HepG2 (cell line): ENCODE measurements at regions not wholly inside any gene's neighbourhood (a gene's known extent, or its start where the extent isn't known, plus 50 kb on each side); places are given as distances from the start of the nearest gene placed in this dataset.

Experiments
- ATAC-seq: fragments of 200-7000 bp; cut with Tn5 transposase; 3 replicates; pipeline ENCODE4 v1.9.1; 2020; ENCODE audit warnings: mild to moderate bottlenecking, moderate library complexity
- BruUV-seq: library from RNA; stranded (reverse); fragments of 400-500 nt; replicated peaks from 2 replicates; lab custom pipeline; 2021; lab: Mats Ljungman, UMichigan
- CTCF ChIA-PET: fragments of 300-600 bp; formaldehyde crosslinking; extraction: SDS; loops from one replicate; lab custom pipeline; 2021; ENCODE audit warnings: low total read pairs, inconsistent platforms, low intra/inter-chr PET ratio; lab: Yijun Ruan, JAX
- POLR2A ChIA-PET: fragments of 350-600 bp; sonication (Branson Sonifier 250); formaldehyde crosslinking; loops from one replicate; lab custom pipeline; 2020; ENCODE audit warnings: antibody characterized with exemption, inconsistent platforms; lab: Yijun Ruan, JAX
- DNase-seq: peaks from one replicate; pipeline ENCODE4 v3.0.0-alpha.2; 2015; ENCODE audit warnings: low spot score
- FAIRE-seq: peaks from 3 replicates; lab custom pipeline; 2011; peaks lifted over from hg19 to GRCh38; lab: Jason Lieb, UNC
- H2AFZ ChIP-seq: one replicate; pipeline ENCODE4 v1.6.1; 2011; ENCODE audit warnings: low read length, inconsistent platforms
- H3K27ac ChIP-seq: fragments of 300-600 bp; 3 replicates; pipeline ENCODE4 v1.8.0; 2011; ENCODE audit warnings: mixed run types, mild to moderate bottlenecking, mixed read lengths, low read length, inconsistent platforms; ENCODE audit not compliant: insufficient read depth; ENCODE audit errors: extremely low read length
- H3K27me3 ChIP-seq, 2 experiments: fragments of 200-600 bp in 1 of 2; 2 replicates in 1 of 2; 3 replicates in 1 of 2; pipeline versions ENCODE4 v1.6.0 to v1.8.0; 2011; ENCODE audit warnings: low read length in 2 of 2, mild to moderate bottlenecking in 2 of 2, moderate library complexity in 2 of 2, inconsistent platforms in 1 of 2; ENCODE audit not compliant: insufficient read depth in 2 of 2, control insufficient read depth in 1 of 2
- H3K36me3 ChIP-seq, 2 experiments: fragments of 200-600 bp in 1 of 2; replicated peaks in 1 of 2; 2 replicates in 1 of 2; 3 replicates in 1 of 2; pipeline versions ENCODE4 v1.5.1 to v1.8.0; 2011; ENCODE audit warnings: low read length in 2 of 2, inconsistent platforms in 1 of 2; ENCODE audit not compliant: insufficient read depth in 2 of 2, control insufficient read depth in 1 of 2
- H3K4me1 ChIP-seq: 2 replicates; pipeline ENCODE4 v1.5.1; 2012; ENCODE audit warnings: low read length, inconsistent platforms; ENCODE audit not compliant: insufficient read depth
- H3K4me2 ChIP-seq: 2 replicates; pipeline ENCODE4 v1.6.0; 2011; ENCODE audit warnings: low read depth, low read length, inconsistent platforms
- H3K4me3 ChIP-seq, 3 experiments: fragments of 200-600 bp in 1 of 3; sonication (generic), shearing (Covaris generic) in 1 of 3; replicated peaks in 1 of 3; 2 replicates each; pipeline ENCODE4 v1.5.1; 2011 to 2016; ENCODE audit warnings: low read length in 3 of 3, inconsistent platforms in 2 of 3, low read depth in 2 of 3, mild to moderate bottlenecking in 2 of 3, control low read depth in 1 of 3, mixed read lengths in 1 of 3; ENCODE audit not compliant: insufficient read depth in 1 of 3
- H3K79me2 ChIP-seq: one replicate; pipeline ENCODE4 v1.6.1; 2011; ENCODE audit warnings: low read length, inconsistent platforms; ENCODE audit not compliant: insufficient read depth
- H3K9ac ChIP-seq: 2 replicates; pipeline ENCODE4 v1.6.0; 2011; ENCODE audit warnings: mild to moderate bottlenecking, low read depth, low read length, inconsistent platforms; ENCODE audit not compliant: insufficient read depth
- H3K9me3 ChIP-seq: 2 replicates; pipeline ENCODE4 v1.5.1; 2012; ENCODE audit warnings: mild to moderate bottlenecking, low read length
- H4K20me1 ChIP-seq: 2 replicates; pipeline ENCODE4 v1.6.0; 2011; ENCODE audit warnings: inconsistent platforms, mild to moderate bottlenecking, low read length, moderate library complexity; ENCODE audit not compliant: insufficient read depth
- ATF7 ChIP-seq, 2 experiments: fragments of 450-650 bp in 1 of 2; sonication (generic) in 1 of 2; formaldehyde crosslinking in 1 of 2; IDR thresholded peaks; 2 replicates each; pipeline versions ENCODE4 v1.4.0 to v1.6.1; 2016 to 2020; ENCODE audit warnings: antibody characterized with exemption in 1 of 2, mild to moderate bottlenecking in 1 of 2, missing genetic modification reagents in 1 of 2
- CREB1 ChIP-seq, 2 experiments: fragments of 450-650 bp in 1 of 2; IDR thresholded peaks; 2 replicates each; pipeline ENCODE4 v1.6.1; 2016 to 2017; ENCODE audit warnings: control low read depth in 1 of 2, mild to moderate bottlenecking in 1 of 2, missing compliant biosample characterization in 1 of 2, missing genetic modification characterization in 1 of 2
- HNF4A ChIP-seq: sonication (generic); formaldehyde crosslinking; IDR thresholded peaks from 2 replicates; pipeline ENCODE4 v1.4.0; 2020; ENCODE audit warnings: missing genetic modification reagents
- KDM1A ChIP-seq: IDR thresholded peaks from 2 replicates; pipeline ENCODE4 v1.6.1; 2016; ENCODE audit warnings: missing compliant biosample characterization
- MBD4 ChIP-seq: IDR thresholded peaks from 2 replicates; pipeline ENCODE4 v1.6.1; 2012; ENCODE audit warnings: low read length, inconsistent platforms, borderline replicate concordance
- MEIS1 ChIP-seq: sonication (generic); formaldehyde crosslinking; IDR thresholded peaks from 2 replicates; pipeline ENCODE4 v1.9.0; 2021; ENCODE audit warnings: mild to moderate bottlenecking, missing genetic modification reagents, moderate library complexity, borderline replicate concordance
- SAP130 ChIP-seq: IDR thresholded peaks from 2 replicates; pipeline ENCODE4 v1.6.1; 2016; ENCODE audit warnings: low read depth
- SNRNP70 ChIP-seq: fragments of 200-400 bp; formaldehyde crosslinking; IDR thresholded peaks from 2 replicates; pipeline ENCODE4 v1.6.1; 2017; ENCODE audit warnings: mild to moderate bottlenecking, low read depth, low read length, moderate library complexity
- ZNF644 ChIP-seq: IDR thresholded peaks from 2 replicates; pipeline ENCODE4 v1.6.1; 2016; ENCODE audit warnings: low read depth
- ZSCAN9 ChIP-seq: IDR thresholded peaks from 2 replicates; pipeline ENCODE4 v1.6.1; 2016; ENCODE audit warnings: borderline replicate concordance
- WGBS: methylation state at CpG from one replicate; pipeline ENCODE4 v1.1.6; 2017; ENCODE audit warnings: low lambda C conversion rate; 5-methylcytosine and 5-hydroxymethylcytosine counted together
- in situ Hi-C: cut with HindIII; loops from 2 replicates; pipeline ENCODE4 v1.10.0; 2017; ENCODE audit warnings: low pct_unique_long_range_greater_than_20kb; ENCODE audit not compliant: extremely low pct_ligation_motif_present
- intact Hi-C: fragments of 100-400 bp; cut with micrococcal nuclease; formaldehyde crosslinking; loops from one replicate; pipeline ENCODE4 v1.10.0; 2022; ENCODE audit not compliant: unreplicated experiment
- TF ChIP-seq, protein P1 (sequence below): sonication (generic); formaldehyde crosslinking; IDR thresholded peaks from 2 replicates; pipeline ENCODE4 v1.5.0; 2020; ENCODE audit warnings: mild to moderate bottlenecking, missing genetic modification reagents
- TF ChIP-seq, protein P2 (sequence below): sonication (generic); formaldehyde crosslinking; IDR thresholded peaks from 2 replicates; pipeline ENCODE4 v1.8.0; 2022; ENCODE audit warnings: mild to moderate bottlenecking, missing genetic modification reagents, moderate library complexity
- TF ChIP-seq, protein P3 (sequence below): IDR thresholded peaks from 2 replicates; pipeline ENCODE4 v1.6.1; 2018; ENCODE audit warnings: missing genetic modification reagents, mild to moderate bottlenecking, missing compliant biosample characterization
- TF ChIP-seq, protein P4 (sequence below): sonication (generic); formaldehyde crosslinking; IDR thresholded peaks from 2 replicates; pipeline ENCODE4 v1.4.0; 2020; ENCODE audit warnings: missing genetic modification reagents

DNA sequence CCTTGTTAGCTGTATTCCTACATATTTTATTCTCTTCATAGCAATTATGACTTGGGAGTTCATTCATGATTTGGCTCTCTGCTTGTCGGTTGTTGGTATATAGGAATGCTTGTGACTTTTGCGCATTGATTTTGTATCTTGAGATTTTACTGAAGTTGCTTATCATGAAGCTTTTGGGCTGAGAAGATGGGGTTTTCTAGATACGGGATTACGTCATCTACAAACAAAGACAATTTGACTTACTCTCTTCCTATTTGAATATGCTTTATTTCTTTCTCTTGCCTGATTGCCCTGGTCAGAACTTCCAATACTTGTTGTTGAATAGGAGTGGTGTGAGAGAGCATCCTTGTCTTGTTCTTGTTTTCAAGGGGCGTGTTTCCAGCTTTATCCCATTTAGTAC, 569.8 kb upstream of the NRXN1 start:
- H3K4me3 ChIP-seq: no peak overlapping the region
- no peak overlapping the region for H3K9ac ChIP-seq
- H3K4me1 ChIP-seq: no peaks in the 10 kb centered on the region
- intact Hi-C loops: no loop called here
- H3K4me2 ChIP-seq: no peak overlapping the region
- CTCF ChIA-PET: no interaction called here
- no peaks in the 10 kb centered on the region for H4K20me1 ChIP-seq
- H3K79me2 ChIP-seq: no peaks in the 10 kb centered on the region
- FAIRE-seq: no peak
- no TSS peak for BruUV-seq
- WGBS: 23% methylated on average over 5 of the region's 5 CpGs
- DNase-seq: no peak
- H3K27me3 ChIP-seq: no peaks in the 10 kb centered on the region
- ATAC-seq: no peak
- H3K9me3 ChIP-seq: peaks cover 77% of the 10 kb centered on the region
- no peak overlapping the region for H3K27ac ChIP-seq
- peak; percentile 49; the same call in 1 of the 2 replicates for TF ChIP-seq CREB1 (IDR thresholded peaks at IDR 0.05)
- TF ChIP-seq CREB1 (CRISPR knock-in tag; IDR thresholded peaks at IDR 0.05): no peak
- no peak for TF ChIP-seq ZNF644 (CRISPR knock-in tag)
- no peak for TF ChIP-seq MEIS1 (CRISPR knock-in tag)
- TF ChIP-seq ATF7 (IDR thresholded peaks at IDR 0.05): peak; percentile 98
- TF ChIP-seq ATF7 (CRISPR knock-in tag; IDR thresholded peaks at IDR 0.05): no peak
- TF ChIP-seq, protein P1, sequence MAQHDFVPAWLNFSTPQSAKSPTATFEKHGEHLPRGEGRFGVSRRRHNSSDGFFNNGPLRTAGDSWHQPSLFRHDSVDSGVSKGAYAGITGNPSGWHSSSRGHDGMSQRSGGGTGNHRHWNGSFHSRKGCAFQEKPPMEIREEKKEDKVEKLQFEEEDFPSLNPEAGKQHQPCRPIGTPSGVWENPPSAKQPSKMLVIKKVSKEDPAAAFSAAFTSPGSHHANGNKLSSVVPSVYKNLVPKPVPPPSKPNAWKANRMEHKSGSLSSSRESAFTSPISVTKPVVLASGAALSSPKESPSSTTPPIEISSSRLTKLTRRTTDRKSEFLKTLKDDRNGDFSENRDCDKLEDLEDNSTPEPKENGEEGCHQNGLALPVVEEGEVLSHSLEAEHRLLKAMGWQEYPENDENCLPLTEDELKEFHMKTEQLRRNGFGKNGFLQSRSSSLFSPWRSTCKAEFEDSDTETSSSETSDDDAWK (CRISPR knock-in tag): no peak
- no peaks in the 10 kb centered on the region for H3K36me3 ChIP-seq
- no peak overlapping the region for H2AFZ ChIP-seq
- in situ Hi-C loops: no loop called here
- POLR2A ChIA-PET: no interaction called here

DNA sequence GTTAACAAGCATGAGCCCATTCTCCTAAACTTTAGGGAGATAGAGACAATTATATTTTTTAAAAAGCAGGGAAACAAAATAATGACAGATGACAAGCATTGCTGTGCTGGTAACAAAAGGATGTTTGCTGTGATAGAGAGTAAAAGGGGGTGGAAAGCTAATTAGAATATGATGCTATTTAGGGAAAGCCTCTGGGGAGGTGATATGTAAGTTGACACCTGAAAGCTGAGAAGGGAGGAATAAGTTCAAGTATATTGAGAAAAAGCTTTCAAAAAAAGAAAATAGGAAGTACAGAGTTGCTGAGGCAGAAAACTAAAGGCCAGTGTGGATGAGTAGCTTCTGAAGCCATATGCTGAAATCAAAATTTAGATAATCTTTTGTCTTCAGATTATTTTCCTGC, 565.2 kb upstream of the NRXN1 start:
- ChIA-PET POLR2A (no interaction called here), CTCF (no interaction called here)
- intact Hi-C loops: no loop called here
- Histone ChIP-seq H3K27ac (no peak overlapping the region), H3K79me2 (no peaks in the 10 kb centered on the region), H2AFZ (no peak overlapping the region), H3K27me3 (no peaks in the 10 kb centered on the region), H4K20me1 (no peaks in the 10 kb centered on the region), H3K4me1 (no peaks in the 10 kb centered on the region), H3K4me2 (no peak overlapping the region), H3K9me3 (peaks cover 46% of the 10 kb centered on the region), H3K9ac (no peak overlapping the region), H3K36me3 (no peaks in the 10 kb centered on the region), H3K4me3 (no peak overlapping the region)
- FAIRE-seq (no peak), ATAC-seq (no peak), DNase-seq (no peak)
- BruUV-seq: no TSS peak
- in situ Hi-C loops: no loop called here
- TF ChIP-seq, protein P2, sequence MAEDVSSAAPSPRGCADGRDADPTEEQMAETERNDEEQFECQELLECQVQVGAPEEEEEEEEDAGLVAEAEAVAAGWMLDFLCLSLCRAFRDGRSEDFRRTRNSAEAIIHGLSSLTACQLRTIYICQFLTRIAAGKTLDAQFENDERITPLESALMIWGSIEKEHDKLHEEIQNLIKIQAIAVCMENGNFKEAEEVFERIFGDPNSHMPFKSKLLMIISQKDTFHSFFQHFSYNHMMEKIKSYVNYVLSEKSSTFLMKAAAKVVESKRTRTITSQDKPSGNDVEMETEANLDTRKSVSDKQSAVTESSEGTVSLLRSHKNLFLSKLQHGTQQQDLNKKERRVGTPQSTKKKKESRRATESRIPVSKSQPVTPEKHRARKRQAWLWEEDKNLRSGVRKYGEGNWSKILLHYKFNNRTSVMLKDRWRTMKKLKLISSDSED (CRISPR knock-in tag): no peak
- TF ChIP-seq HNF4A (no peak), SAP130 (CRISPR knock-in tag) (no peak), KDM1A (CRISPR knock-in tag) (no peak), ZSCAN9 (CRISPR knock-in tag) (no peak), SNRNP70 (no peak), MBD4 (no peak)
- TF ChIP-seq, protein P3, sequence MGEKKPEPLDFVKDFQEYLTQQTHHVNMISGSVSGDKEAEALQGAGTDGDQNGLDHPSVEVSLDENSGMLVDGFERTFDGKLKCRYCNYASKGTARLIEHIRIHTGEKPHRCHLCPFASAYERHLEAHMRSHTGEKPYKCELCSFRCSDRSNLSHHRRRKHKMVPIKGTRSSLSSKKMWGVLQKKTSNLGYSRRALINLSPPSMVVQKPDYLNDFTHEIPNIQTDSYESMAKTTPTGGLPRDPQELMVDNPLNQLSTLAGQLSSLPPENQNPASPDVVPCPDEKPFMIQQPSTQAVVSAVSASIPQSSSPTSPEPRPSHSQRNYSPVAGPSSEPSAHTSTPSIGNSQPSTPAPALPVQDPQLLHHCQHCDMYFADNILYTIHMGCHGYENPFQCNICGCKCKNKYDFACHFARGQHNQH (CRISPR knock-in tag): no peak
- TF ChIP-seq, protein P4, sequence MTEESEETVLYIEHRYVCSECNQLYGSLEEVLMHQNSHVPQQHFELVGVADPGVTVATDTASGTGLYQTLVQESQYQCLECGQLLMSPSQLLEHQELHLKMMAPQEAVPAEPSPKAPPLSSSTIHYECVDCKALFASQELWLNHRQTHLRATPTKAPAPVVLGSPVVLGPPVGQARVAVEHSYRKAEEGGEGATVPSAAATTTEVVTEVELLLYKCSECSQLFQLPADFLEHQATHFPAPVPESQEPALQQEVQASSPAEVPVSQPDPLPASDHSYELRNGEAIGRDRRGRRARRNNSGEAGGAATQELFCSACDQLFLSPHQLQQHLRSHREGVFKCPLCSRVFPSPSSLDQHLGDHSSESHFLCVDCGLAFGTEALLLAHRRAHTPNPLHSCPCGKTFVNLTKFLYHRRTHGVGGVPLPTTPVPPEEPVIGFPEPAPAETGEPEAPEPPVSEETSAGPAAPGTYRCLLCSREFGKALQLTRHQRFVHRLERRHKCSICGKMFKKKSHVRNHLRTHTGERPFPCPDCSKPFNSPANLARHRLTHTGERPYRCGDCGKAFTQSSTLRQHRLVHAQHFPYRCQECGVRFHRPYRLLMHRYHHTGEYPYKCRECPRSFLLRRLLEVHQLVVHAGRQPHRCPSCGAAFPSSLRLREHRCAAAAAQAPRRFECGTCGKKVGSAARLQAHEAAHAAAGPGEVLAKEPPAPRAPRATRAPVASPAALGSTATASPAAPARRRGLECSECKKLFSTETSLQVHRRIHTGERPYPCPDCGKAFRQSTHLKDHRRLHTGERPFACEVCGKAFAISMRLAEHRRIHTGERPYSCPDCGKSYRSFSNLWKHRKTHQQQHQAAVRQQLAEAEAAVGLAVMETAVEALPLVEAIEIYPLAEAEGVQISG (CRISPR knock-in tag): no peak
